A673 (cell line): ENCODE measurements at regions not wholly inside any gene's neighbourhood (a gene's known extent, or its start where the extent isn't known, plus 50 kb on each side); places are given as distances from the start of the nearest gene placed in this dataset.

Experiments
- BruUV-seq: library from RNA; stranded (reverse); fragments of 400-500 nt; replicated peaks from 2 replicates; lab custom pipeline; 2021; lab: Mats Ljungman, UMichigan
- CTCF ChIA-PET: fragments of 300-600 bp; sonication (Branson Sonifier 250); formaldehyde crosslinking; loops from one replicate; lab custom pipeline; 2022; ENCODE audit warnings: antibody characterized with exemption; lab: Charles Lee
- POLR2A ChIA-PET: fragments of 300-600 bp; sonication (Branson Sonifier 250); formaldehyde crosslinking; loops from one replicate; lab custom pipeline; 2022; ENCODE audit warnings: antibody characterized with exemption; ENCODE audit not compliant: low non-redundant PET; lab: Charles Lee
- DNase-seq: peaks from one replicate; pipeline ENCODE4 v3.0.0-alpha.2; 2015; ENCODE audit warnings: low spot score
- H3K27ac ChIP-seq: fragments of 200-600 bp; sonication (generic); 2 replicates; pipeline ENCODE4 v1.5.1; 2016; ENCODE audit warnings: mixed run types, low read depth, mild to moderate bottlenecking, mixed read lengths, antibody characterized with exemption, low read length; ENCODE audit not compliant: poor library complexity, severe bottlenecking
- H3K27me3 ChIP-seq: fragments of 200-600 bp; sonication (generic); replicated peaks from 2 replicates; pipeline ENCODE4 v1.6.1; 2017; ENCODE audit warnings: mixed run types, low read depth, mild to moderate bottlenecking, mixed read lengths, antibody characterized with exemption, low read length; ENCODE audit not compliant: insufficient read depth, poor library complexity
- H3K36me3 ChIP-seq: fragments of 200-600 bp; sonication (generic); 2 replicates; pipeline ENCODE4 v1.6.1; 2016; ENCODE audit warnings: mixed run types, mild to moderate bottlenecking, mixed read lengths, antibody characterized with exemption, low read length; ENCODE audit not compliant: insufficient read depth, poor library complexity, severe bottlenecking
- H3K4me1 ChIP-seq: fragments of 200-600 bp; sonication (generic); 2 replicates; pipeline ENCODE4 v1.6.1; 2017; ENCODE audit warnings: mixed run types, mild to moderate bottlenecking, mixed read lengths, antibody characterized with exemption, low read length; ENCODE audit not compliant: insufficient read depth, poor library complexity, severe bottlenecking
- H3K4me3 ChIP-seq: fragments of 200-600 bp; sonication (generic); 2 replicates; pipeline ENCODE4 v1.5.1; 2016; ENCODE audit warnings: low read depth, mixed run types, mild to moderate bottlenecking, mixed read lengths, low read length; ENCODE audit not compliant: poor library complexity, severe bottlenecking
- H3K9me3 ChIP-seq: fragments of 200-600 bp; sonication (generic); 2 replicates; pipeline ENCODE4 v1.6.1; 2016; ENCODE audit warnings: mixed run types, low read depth, mild to moderate bottlenecking, mixed read lengths, antibody characterized with exemption, low read length; ENCODE audit not compliant: poor library complexity, severe bottlenecking
- EZH2 ChIP-seq: fragments of 200-600 bp; sonication (generic); IDR thresholded peaks from 2 replicates; pipeline ENCODE4 v1.6.1; 2017; ENCODE audit warnings: borderline replicate concordance, low read depth, mild to moderate bottlenecking, mixed read lengths, antibody characterized with exemption, low read length; ENCODE audit not compliant: poor library complexity, severe bottlenecking
- intact Hi-C: fragments of 100-400 bp; cut with micrococcal nuclease; formaldehyde crosslinking; loops from one replicate; pipeline ENCODE4 v1.10.0; 2022; ENCODE audit not compliant: unreplicated experiment
- TF ChIP-seq, protein P1 (sequence below): fragments of 300-800, 200-600 bp; sonication (generic); conservative IDR thresholded peaks from 2 replicates; pipeline ENCODE4 v1.5.1; 2017; ENCODE audit warnings: low read depth, mild to moderate bottlenecking, antibody characterized with exemption, low read length, moderate library complexity, mixed read lengths

DNA sequence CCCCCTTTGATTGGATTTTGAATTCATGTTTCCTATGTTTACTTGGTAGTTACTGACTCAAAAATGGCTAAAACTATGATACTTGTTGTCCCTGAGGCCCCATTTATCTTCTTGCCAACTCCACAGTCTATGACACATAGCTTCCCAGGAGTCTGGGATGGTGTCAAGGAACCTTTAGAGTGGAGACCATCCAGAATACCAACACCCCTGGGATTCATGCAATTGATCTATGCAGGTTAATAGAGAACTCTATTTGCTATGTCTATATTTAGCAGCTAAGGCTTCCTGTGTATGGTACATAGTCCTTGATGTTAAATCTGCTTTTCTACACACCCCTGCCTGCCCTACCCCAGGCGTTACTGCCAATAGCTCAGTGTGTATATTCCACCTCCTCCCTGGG is 218.5 kb upstream of the HDAC4 start:
- intact Hi-C loops, result no loop called here
- Histone ChIP-seq H3K36me3 (no peaks in the 10 kb centered on the region), H3K27ac (no peak overlapping the region), H3K4me1 (no peaks in the 10 kb centered on the region), H3K9me3 (no peaks in the 10 kb centered on the region), H3K27me3 (no peaks in the 10 kb centered on the region), H3K4me3 (no peak overlapping the region)
- no peak for DNase-seq
- BruUV-seq, result no TSS peak
- POLR2A ChIA-PET, result no interaction called here
- TF ChIP-seq EZH2, result no peak
- TF ChIP-seq, protein P1, sequence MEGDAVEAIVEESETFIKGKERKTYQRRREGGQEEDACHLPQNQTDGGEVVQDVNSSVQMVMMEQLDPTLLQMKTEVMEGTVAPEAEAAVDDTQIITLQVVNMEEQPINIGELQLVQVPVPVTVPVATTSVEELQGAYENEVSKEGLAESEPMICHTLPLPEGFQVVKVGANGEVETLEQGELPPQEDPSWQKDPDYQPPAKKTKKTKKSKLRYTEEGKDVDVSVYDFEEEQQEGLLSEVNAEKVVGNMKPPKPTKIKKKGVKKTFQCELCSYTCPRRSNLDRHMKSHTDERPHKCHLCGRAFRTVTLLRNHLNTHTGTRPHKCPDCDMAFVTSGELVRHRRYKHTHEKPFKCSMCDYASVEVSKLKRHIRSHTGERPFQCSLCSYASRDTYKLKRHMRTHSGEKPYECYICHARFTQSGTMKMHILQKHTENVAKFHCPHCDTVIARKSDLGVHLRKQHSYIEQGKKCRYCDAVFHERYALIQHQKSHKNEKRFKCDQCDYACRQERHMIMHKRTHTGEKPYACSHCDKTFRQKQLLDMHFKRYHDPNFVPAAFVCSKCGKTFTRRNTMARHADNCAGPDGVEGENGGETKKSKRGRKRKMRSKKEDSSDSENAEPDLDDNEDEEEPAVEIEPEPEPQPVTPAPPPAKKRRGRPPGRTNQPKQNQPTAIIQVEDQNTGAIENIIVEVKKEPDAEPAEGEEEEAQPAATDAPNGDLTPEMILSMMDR, result no peak
- CTCF ChIA-PET, result no interaction called here

DNA sequence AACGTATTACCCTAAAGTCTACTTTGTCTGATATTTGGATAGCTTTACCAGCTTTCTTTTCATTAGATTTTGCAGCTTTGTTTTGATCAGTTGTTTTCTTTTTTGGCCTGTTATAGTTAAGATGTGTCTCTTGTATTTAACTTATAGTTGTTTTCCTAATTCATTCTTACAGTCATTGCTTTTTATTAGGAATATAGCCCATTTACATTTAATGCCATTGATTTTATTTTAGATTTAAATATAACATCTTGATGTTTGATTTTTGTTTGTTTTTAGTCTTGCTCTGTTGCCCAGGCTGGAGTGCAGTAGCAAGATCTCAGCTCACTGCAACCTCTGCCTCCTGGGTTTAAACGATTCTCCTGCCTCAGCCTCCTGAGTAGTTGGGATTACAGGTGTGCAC is 215.9 kb upstream of the HDAC4 start:
- Histone ChIP-seq H3K27me3 (no peaks in the 10 kb centered on the region), H3K4me3 (no peak overlapping the region), H3K36me3 (no peaks in the 10 kb centered on the region), H3K4me1 (no peaks in the 10 kb centered on the region), H3K9me3 (no peaks in the 10 kb centered on the region), H3K27ac (no peak overlapping the region)
- ChIA-PET POLR2A (no interaction called here), CTCF (no interaction called here)
- intact Hi-C loops, result no loop called here
- BruUV-seq, result no TSS peak
- no peak for DNase-seq
- no peak for TF ChIP-seq EZH2
- TF ChIP-seq, protein P1, result no peak

GRCh38 chr2:239612133-239612532 is 211.3 kb upstream of the HDAC4 start:
- no peaks in the 10 kb centered on the region for H3K27me3 ChIP-seq
- no peaks in the 10 kb centered on the region for H3K36me3 ChIP-seq
- no peak overlapping the region for H3K4me3 ChIP-seq
- POLR2A ChIA-PET, result no interaction called here
- H3K9me3 ChIP-seq, result no peaks in the 10 kb centered on the region
- H3K27ac ChIP-seq, result no peak overlapping the region
- H3K4me1 ChIP-seq, result no peaks in the 10 kb centered on the region
- TF ChIP-seq, protein P1, result no peak
- TF ChIP-seq EZH2, result no peak
- DNase-seq, result no peak
- intact Hi-C loops, result no loop called here
- CTCF ChIA-PET, result no interaction called here
- BruUV-seq, result no TSS peak
